HCT116 (cell line): ENCODE measurements at regions not wholly inside any gene's neighbourhood (a gene's known extent, or its start where the extent isn't known, plus 50 kb on each side); places are given as distances from the start of the nearest gene placed in this dataset.
A peak's percentile ranks its signal among the peaks of the same experiment; 100 is the strongest.

ENCODE experiments used
- ATAC-seq: fragments of 200-7000 bp; cut with Tn5 transposase; 2 replicates; pipeline ENCODE4 v1.9.1; 2020; ENCODE audit warnings: mild to moderate bottlenecking, moderate library complexity
- BruUV-seq: library from RNA; stranded (reverse); fragments of 400-500 nt; replicated peaks from 2 replicates; lab custom pipeline; 2021; lab: Mats Ljungman, UMichigan
- CTCF ChIA-PET: fragments of 300-600 bp; sonication (Branson Sonifier 250); formaldehyde crosslinking; loops from one replicate; lab custom pipeline; 2021; ENCODE audit warnings: antibody characterized with exemption; lab: Charles Lee
- POLR2A ChIA-PET: fragments of 300-600, 350-600 bp; sonication (Branson Sonifier 250); formaldehyde crosslinking; loops from one replicate; lab custom pipeline; 2021; ENCODE audit warnings: antibody characterized with exemption; lab: Charles Lee
- RAD21 ChIA-PET, 2 experiments: fragments of 300-600 bp; sonication (Branson Sonifier 250); formaldehyde crosslinking; loops; one replicate each; lab custom pipeline; 2023; ENCODE audit warnings: low total read pairs in 2 of 2; ENCODE audit not compliant: uncharacterized antibody in 2 of 2, unreplicated experiment in 2 of 2, low non-redundant PET in 1 of 2; lab: Charles Lee
- DNase-seq: peaks from one replicate; pipeline ENCODE4 v3.0.0-alpha.2; 2010; ENCODE audit warnings: low read depth, low spot score
- H2AFZ ChIP-seq: fragments of 200-600 bp; shearing (Covaris generic), sonication (generic); 2 replicates; pipeline ENCODE4 v1.6.1; 2017; ENCODE audit warnings: low read depth, mixed run types, mixed read lengths, antibody characterized with exemption, low read length; ENCODE audit not compliant: poor library complexity, severe bottlenecking
- H3K27ac ChIP-seq: 2 replicates; pipeline ENCODE4 v1.5.1; 2012; ENCODE audit warnings: low read depth, low read length
- H3K27me3 ChIP-seq: fragments of 200-600 bp; sonication (generic); 2 replicates; pipeline ENCODE4 v1.6.1; 2016; ENCODE audit warnings: mixed run types, low read length, mixed read lengths; ENCODE audit not compliant: insufficient read depth
- H3K36me3 ChIP-seq, 2 experiments: fragments of 200-500 bp in 1 of 2; fragments of 200-600 bp in 1 of 2; sonication (Bioruptor generic) in 1 of 2; sonication (generic) in 1 of 2; 2 replicates each; pipeline versions ENCODE4 v1.5.1 to v1.6.1; 2014 to 2016; ENCODE audit warnings: low read length in 2 of 2, inconsistent platforms in 1 of 2, mixed read lengths in 1 of 2, mixed run types in 1 of 2; ENCODE audit not compliant: insufficient read depth in 2 of 2, control insufficient read depth in 1 of 2
- H3K4me1 ChIP-seq, 2 experiments: fragments of 200-600 bp in 1 of 2; sonication (generic) in 1 of 2; 2 replicates each; pipeline versions ENCODE4 v1.5.1 to v1.6.1; 2012 to 2017; ENCODE audit warnings: low read length in 2 of 2, inconsistent platforms in 1 of 2, mild to moderate bottlenecking in 1 of 2, mixed read lengths in 1 of 2, mixed run types in 1 of 2, moderate library complexity in 1 of 2; ENCODE audit not compliant: insufficient read depth in 2 of 2, control insufficient read depth in 1 of 2
- H3K4me2 ChIP-seq: fragments of 200-600 bp; sonication (generic); 2 replicates; pipeline ENCODE4 v1.6.1; 2017; ENCODE audit warnings: mixed run types, low read length, mixed read lengths
- H3K4me3 ChIP-seq, 2 experiments: fragments of 200-600 bp in 1 of 2; sonication (generic) in 1 of 2; replicated peaks in 1 of 2; 2 replicates each; pipeline ENCODE4 v1.5.1; 2011 to 2016; ENCODE audit warnings: low read length in 2 of 2, control low read depth in 1 of 2, low read depth in 1 of 2, mild to moderate bottlenecking in 1 of 2, mixed read lengths in 1 of 2, mixed run types in 1 of 2
- H3K79me2 ChIP-seq: fragments of 200-600 bp; sonication (generic); 2 replicates; pipeline ENCODE4 v1.6.1; 2017; ENCODE audit warnings: mild to moderate bottlenecking, mixed run types, low read length, moderate library complexity, mixed read lengths; ENCODE audit not compliant: insufficient read depth
- H3K9ac ChIP-seq: fragments of 200-600 bp; sonication (generic); 2 replicates; pipeline ENCODE4 v1.6.1; 2016; ENCODE audit warnings: low read length, mixed read lengths
- H3K9me2 ChIP-seq: fragments of 200-600 bp; sonication (generic), shearing (Covaris generic); 2 replicates; pipeline ENCODE4 v1.6.1; 2017; ENCODE audit warnings: mixed run types, mild to moderate bottlenecking, moderate library complexity; ENCODE audit not compliant: insufficient read depth
- H3K9me3 ChIP-seq, 2 experiments: fragments of 200-500 bp in 1 of 2; fragments of 200-600 bp in 1 of 2; sonication (Bioruptor generic) in 1 of 2; sonication (generic) in 1 of 2; 2 replicates each; pipeline ENCODE4 v1.6.1; 2014 to 2017; ENCODE audit warnings: low read length in 2 of 2, mixed read lengths in 2 of 2, inconsistent platforms in 1 of 2, low read depth in 1 of 2, mild to moderate bottlenecking in 1 of 2, mixed run types in 1 of 2, moderate library complexity in 1 of 2; ENCODE audit not compliant: control insufficient read depth in 1 of 2, insufficient read depth in 1 of 2
- H4K20me1 ChIP-seq: fragments of 200-600 bp; sonication (generic), shearing (Covaris generic); 2 replicates; pipeline ENCODE4 v1.6.1; 2017; ENCODE audit warnings: mixed run types, mild to moderate bottlenecking, moderate library complexity; ENCODE audit not compliant: insufficient read depth
- CBX3 ChIP-seq: IDR thresholded peaks from 2 replicates; pipeline ENCODE4 v1.6.1; 2012; ENCODE audit warnings: low read depth
- CEBPB ChIP-seq: IDR thresholded peaks from 2 replicates; pipeline ENCODE4 v1.6.1; 2012; ENCODE audit warnings: low read depth
- CTCF ChIP-seq, 3 experiments: fragments of 200-600 bp in 1 of 3; sonication (generic) in 1 of 3; IDR thresholded peaks in 2 of 3; conservative IDR thresholded peaks in 1 of 3; 2 replicates each; pipeline ENCODE4 v1.5.1; 2012 to 2017; ENCODE audit warnings: low read depth in 2 of 3, low read length in 2 of 3, antibody characterized with exemption in 1 of 3, borderline replicate concordance in 1 of 3, control low read depth in 1 of 3, mild to moderate bottlenecking in 1 of 3, mixed read lengths in 1 of 3, mixed run types in 1 of 3, moderate library complexity in 1 of 3; ENCODE audit not compliant: insufficient read depth in 1 of 3
- EZH2 ChIP-seq: fragments of 200-600 bp; sonication (generic); IDR thresholded peaks from 2 replicates; pipeline ENCODE4 v1.6.1; 2017; ENCODE audit warnings: antibody characterized with exemption, mixed run types
- FOSL1 ChIP-seq: IDR thresholded peaks from 2 replicates; pipeline ENCODE4 v1.6.1; 2012; ENCODE audit warnings: low read depth
- JUND ChIP-seq: IDR thresholded peaks from 2 replicates; pipeline ENCODE4 v1.6.1; 2012
- POLR2AphosphoS5 ChIP-seq: IDR thresholded peaks from 2 replicates; pipeline ENCODE4 v1.6.1; 2011; ENCODE audit warnings: mild to moderate bottlenecking, low read depth, low read length, moderate library complexity
- RAD21 ChIP-seq: IDR thresholded peaks from 2 replicates; pipeline ENCODE4 v1.6.1; 2012; ENCODE audit warnings: low read depth, mild to moderate bottlenecking
- SIN3A ChIP-seq: IDR thresholded peaks from 2 replicates; pipeline ENCODE4 v1.6.1; 2012; ENCODE audit warnings: low read depth
- SP1 ChIP-seq: IDR thresholded peaks from 2 replicates; pipeline ENCODE4 v1.6.1; 2012; ENCODE audit warnings: low read depth
- intact Hi-C: fragments of 100-400 bp; cut with micrococcal nuclease; formaldehyde crosslinking; loops from 2 replicates; pipeline ENCODE4 v1.10.0; 2022
- TF ChIP-seq, protein P1 (sequence below): IDR thresholded peaks from 2 replicates; pipeline ENCODE4 v1.6.1; 2012
- TF ChIP-seq, protein P2 (sequence below): IDR thresholded peaks from 2 replicates; pipeline ENCODE4 v1.6.1; 2012; ENCODE audit warnings: low read depth

- no peaks in the 10 kb centered on the region for H3K79me2 ChIP-seq
- no peak overlapping the region for H3K9ac ChIP-seq
- CTCF ChIA-PET: no interaction called here
- H3K9me3 ChIP-seq: no peaks in the 10 kb centered on the region
- intact Hi-C loops: no loop called here
- H3K27ac ChIP-seq: no peak overlapping the region
- BruUV-seq: no TSS peak
- no peak overlapping the region for H3K4me3 ChIP-seq
- no peaks in the 10 kb centered on the region for H4K20me1 ChIP-seq
- peak overlapping the region; percentile 68 for H2AFZ ChIP-seq
- RAD21 ChIA-PET: no interaction called here
- ATAC-seq: peak; percentile 57
- POLR2A ChIA-PET: no interaction called here
- TF ChIP-seq SP1 (0 out of 2 replicates have a peak, but pooled peaks have one; percentile 20), EZH2 (no peak), FOSL1 (peak; percentile 47; the same call in 1 of the 2 replicates), RAD21 (no peak), POLR2AphosphoS5 (no peak), JUND (peak; percentile 39)
- no peaks in the 10 kb centered on the region for H3K36me3 ChIP-seq
- no peaks in the 10 kb centered on the region for H3K9me2 ChIP-seq
- peak; percentile 23 for DNase-seq
- no peaks in the 10 kb centered on the region for H3K27me3 ChIP-seq
- peaks cover 0 to 7% of the 10 kb centered on the region in 2 experiments; a peak in 1 of 4 replicates for H3K4me1 ChIP-seq
- peak overlapping the region; percentile 36 for H3K4me2 ChIP-seq
These were observed 701.5 kb upstream of the MEF2C start for GRCh38 chr5:89584339-89584956.

DNA sequence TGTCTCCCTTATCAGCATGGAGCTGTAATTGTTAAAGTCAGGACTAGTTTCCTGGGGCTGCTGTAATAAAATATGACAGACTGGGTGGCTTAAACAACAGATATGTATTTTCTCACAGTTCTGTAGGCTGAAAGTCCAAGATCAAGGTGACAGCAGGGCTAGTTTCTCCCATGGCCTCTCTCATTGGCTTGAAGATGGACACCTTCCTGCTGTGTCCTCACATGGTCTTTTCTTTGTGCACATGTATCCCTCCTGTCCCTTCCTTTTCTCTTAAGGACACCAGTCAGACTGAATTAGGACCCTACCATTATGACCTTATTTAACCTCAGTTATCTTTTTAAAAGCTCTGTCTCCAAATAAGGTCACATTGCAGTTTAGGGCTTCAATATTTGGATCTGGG is 700.5 kb upstream of the MEF2C start:
- H4K20me1 ChIP-seq: no peaks in the 10 kb centered on the region
- H3K4me2 ChIP-seq: no peak overlapping the region
- no peak overlapping the region for H3K4me3 ChIP-seq
- no peaks in the 10 kb centered on the region for H3K27me3 ChIP-seq
- intact Hi-C loops: no loop called here
- ATAC-seq (no peak), DNase-seq (no peak)
- H3K9me3 ChIP-seq: no peaks in the 10 kb centered on the region
- no peaks in the 10 kb centered on the region for H3K9me2 ChIP-seq
- H3K79me2 ChIP-seq: no peaks in the 10 kb centered on the region
- POLR2A ChIA-PET: no interaction called here
- TF ChIP-seq CBX3 (no peak), CEBPB (no peak), POLR2AphosphoS5 (no peak), SP1 (no peak), JUND (no peak), SIN3A (no peak), CTCF (IDR thresholded peaks at IDR 0.05 in 2 of 3, conservative IDR thresholded peaks at IDR 0.05 in 1 of 3; ENCODE audit: borderline replicate concordance in 1 of 3, insufficient read depth in 1 of 3, low read depth in 2 of 3, low read length in 2 of 3) (no peak)
- TF ChIP-seq, protein P1, sequence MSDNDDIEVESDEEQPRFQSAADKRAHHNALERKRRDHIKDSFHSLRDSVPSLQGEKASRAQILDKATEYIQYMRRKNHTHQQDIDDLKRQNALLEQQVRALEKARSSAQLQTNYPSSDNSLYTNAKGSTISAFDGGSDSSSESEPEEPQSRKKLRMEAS: no peak
- TF ChIP-seq, protein P2, sequence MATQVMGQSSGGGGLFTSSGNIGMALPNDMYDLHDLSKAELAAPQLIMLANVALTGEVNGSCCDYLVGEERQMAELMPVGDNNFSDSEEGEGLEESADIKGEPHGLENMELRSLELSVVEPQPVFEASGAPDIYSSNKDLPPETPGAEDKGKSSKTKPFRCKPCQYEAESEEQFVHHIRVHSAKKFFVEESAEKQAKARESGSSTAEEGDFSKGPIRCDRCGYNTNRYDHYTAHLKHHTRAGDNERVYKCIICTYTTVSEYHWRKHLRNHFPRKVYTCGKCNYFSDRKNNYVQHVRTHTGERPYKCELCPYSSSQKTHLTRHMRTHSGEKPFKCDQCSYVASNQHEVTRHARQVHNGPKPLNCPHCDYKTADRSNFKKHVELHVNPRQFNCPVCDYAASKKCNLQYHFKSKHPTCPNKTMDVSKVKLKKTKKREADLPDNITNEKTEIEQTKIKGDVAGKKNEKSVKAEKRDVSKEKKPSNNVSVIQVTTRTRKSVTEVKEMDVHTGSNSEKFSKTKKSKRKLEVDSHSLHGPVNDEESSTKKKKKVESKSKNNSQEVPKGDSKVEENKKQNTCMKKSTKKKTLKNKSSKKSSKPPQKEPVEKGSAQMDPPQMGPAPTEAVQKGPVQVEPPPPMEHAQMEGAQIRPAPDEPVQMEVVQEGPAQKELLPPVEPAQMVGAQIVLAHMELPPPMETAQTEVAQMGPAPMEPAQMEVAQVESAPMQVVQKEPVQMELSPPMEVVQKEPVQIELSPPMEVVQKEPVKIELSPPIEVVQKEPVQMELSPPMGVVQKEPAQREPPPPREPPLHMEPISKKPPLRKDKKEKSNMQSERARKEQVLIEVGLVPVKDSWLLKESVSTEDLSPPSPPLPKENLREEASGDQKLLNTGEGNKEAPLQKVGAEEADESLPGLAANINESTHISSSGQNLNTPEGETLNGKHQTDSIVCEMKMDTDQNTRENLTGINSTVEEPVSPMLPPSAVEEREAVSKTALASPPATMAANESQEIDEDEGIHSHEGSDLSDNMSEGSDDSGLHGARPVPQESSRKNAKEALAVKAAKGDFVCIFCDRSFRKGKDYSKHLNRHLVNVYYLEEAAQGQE: no peak
- no peak overlapping the region for H3K9ac ChIP-seq
- H3K36me3 ChIP-seq: no peaks in the 10 kb centered on the region
- peaks cover 0 to 7% of the 10 kb centered on the region in 2 experiments; a peak in 1 of 4 replicates for H3K4me1 ChIP-seq
- BruUV-seq: no TSS peak
- RAD21 ChIA-PET: no interaction called here
- H2AFZ ChIP-seq: peak overlapping the region; percentile 68
- CTCF ChIA-PET: no interaction called here
- no peak overlapping the region for H3K27ac ChIP-seq
